ENCODE measurements at regions not wholly inside any gene's neighbourhood (a gene's known extent, or its start where the extent isn't known, plus 50 kb on each side); places are given as distances from the start of the nearest gene placed in this dataset.

DNA sequence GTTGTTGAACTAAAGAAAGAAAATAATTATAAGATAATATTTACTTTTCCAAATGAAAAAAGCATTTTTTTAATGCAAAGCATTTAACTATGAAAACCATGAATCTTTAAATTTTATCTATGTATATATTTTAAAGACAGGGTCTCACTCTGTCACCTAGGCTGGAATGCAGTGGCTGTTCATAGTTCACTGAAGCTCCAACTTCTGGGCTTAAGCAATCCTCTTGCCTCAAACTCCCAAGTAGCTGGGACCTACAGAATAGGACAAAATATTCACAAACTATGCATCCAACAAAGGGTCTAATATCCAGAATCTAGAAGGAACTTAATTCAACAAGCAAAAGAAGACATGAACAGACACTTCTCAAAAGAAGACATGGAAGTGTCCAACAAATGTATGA is 55.9 kb upstream of the ALB start:
- Histone ChIP-seq H3K27me3 (ENCODE audit: control insufficient read depth, insufficient read depth, low read length) (no peaks in the 10 kb centered on the region), H3K36me3 (ENCODE audit: control insufficient read depth, insufficient read depth, low read length) (no peaks in the 10 kb centered on the region), H3K4me3 (ENCODE audit: low read depth, low read length) (no peak overlapping the region)
- DNase-seq (ENCODE audit: low read depth) = no peak
- TF ChIP-seq, protein P1, sequence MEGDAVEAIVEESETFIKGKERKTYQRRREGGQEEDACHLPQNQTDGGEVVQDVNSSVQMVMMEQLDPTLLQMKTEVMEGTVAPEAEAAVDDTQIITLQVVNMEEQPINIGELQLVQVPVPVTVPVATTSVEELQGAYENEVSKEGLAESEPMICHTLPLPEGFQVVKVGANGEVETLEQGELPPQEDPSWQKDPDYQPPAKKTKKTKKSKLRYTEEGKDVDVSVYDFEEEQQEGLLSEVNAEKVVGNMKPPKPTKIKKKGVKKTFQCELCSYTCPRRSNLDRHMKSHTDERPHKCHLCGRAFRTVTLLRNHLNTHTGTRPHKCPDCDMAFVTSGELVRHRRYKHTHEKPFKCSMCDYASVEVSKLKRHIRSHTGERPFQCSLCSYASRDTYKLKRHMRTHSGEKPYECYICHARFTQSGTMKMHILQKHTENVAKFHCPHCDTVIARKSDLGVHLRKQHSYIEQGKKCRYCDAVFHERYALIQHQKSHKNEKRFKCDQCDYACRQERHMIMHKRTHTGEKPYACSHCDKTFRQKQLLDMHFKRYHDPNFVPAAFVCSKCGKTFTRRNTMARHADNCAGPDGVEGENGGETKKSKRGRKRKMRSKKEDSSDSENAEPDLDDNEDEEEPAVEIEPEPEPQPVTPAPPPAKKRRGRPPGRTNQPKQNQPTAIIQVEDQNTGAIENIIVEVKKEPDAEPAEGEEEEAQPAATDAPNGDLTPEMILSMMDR (IDR thresholded peaks at IDR 0.05; ENCODE audit: insufficient read depth, low read length, poor library complexity, severe bottlenecking) = no peak

DNA sequence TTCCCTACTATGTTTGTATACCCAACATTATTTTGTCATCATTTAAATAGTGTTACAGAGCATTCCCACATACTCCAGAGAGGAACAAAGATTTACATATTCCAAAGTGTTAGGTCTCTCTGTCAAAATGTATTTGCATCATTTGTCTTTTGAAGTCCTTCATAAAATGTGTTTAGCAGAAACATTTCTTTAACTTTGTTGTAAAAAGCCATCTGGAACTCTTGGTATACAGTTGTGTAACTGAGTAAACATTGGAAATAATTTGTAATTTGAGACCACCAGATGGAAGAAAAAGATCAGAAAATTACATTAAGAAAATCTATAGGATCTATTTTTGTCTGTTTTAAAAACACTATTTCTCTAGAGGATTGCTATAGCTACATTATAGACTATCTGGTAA is 56.6 kb upstream of the ALB start:
- Histone ChIP-seq H3K27me3 (ENCODE audit: control insufficient read depth, insufficient read depth, low read length) (no peaks in the 10 kb centered on the region), H3K36me3 (ENCODE audit: control insufficient read depth, insufficient read depth, low read length) (no peaks in the 10 kb centered on the region), H3K4me3 (ENCODE audit: low read depth, low read length) (no peak overlapping the region)
- DNase-seq (ENCODE audit: low read depth) = no peak
- TF ChIP-seq, protein P1 (IDR thresholded peaks at IDR 0.05; ENCODE audit: insufficient read depth, low read length, poor library complexity, severe bottlenecking) = no peak

DNA sequence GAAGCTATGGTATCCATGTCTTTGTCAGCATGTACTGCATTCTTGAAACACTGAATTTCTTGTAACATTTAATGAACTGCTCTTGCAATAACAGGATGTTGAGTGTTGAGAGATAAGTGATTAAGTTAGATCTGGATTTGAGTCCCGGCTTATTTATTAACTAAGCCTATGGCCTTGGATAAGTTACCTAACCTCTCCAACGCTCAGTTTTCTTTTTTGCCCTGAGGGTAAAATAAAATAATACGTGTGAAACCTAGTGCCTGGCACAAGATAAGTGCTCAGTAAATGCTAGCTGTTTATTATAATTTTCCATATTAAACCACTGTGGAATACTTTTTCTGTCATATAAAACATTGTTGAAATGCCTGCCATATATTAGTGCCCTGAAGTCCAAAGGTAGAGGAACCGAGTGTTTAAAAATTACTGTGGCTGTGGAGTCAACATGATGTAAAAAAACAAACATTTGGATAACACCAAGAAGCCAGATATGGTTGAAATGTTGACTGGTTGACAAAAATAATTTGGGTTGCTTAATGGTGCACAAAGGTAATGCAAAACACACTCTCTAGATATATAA is 58.6 kb upstream of the ALB start:
- TF ChIP-seq, protein P1 (IDR thresholded peaks at IDR 0.05; ENCODE audit: insufficient read depth, low read length, poor library complexity, severe bottlenecking) = no peak

DNA sequence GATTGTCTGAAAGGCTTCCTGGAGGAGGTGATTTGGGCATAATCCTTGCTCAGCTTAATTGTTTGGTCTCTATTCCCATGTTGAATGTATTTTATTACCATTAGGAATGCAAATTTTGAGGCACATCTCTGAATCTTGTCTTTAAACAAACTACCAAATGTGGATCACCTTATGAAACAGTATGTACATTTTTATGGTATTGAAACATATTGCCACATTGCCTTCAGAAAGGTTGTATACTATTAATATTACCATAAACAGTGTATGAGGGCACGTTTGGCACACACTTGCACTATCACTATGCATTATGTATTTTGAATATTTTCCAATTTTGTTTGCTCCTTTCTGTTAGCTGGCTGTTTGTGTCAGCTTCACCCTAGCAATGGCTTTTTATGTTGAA is 60.0 kb upstream of the ALB start:
- no peaks in the 10 kb centered on the region for H3K36me3 ChIP-seq (ENCODE audit: control insufficient read depth, insufficient read depth, low read length)
- no peak overlapping the region for H3K4me3 ChIP-seq (ENCODE audit: low read depth, low read length)
- no peaks in the 10 kb centered on the region for H3K27me3 ChIP-seq (ENCODE audit: control insufficient read depth, insufficient read depth, low read length)
- DNase-seq (ENCODE audit: low read depth) = no peak
- TF ChIP-seq, protein P1 (IDR thresholded peaks at IDR 0.05; ENCODE audit: insufficient read depth, low read length, poor library complexity, severe bottlenecking) = no peak

More for the DNA sequence above, 58.6 kb upstream of the ALB start:
- peak; percentile 50 for DNase-seq (ENCODE audit: low read depth)
- Histone ChIP-seq H3K27me3 (ENCODE audit: control insufficient read depth, insufficient read depth, low read length) (no peaks in the 10 kb centered on the region), H3K36me3 (ENCODE audit: control insufficient read depth, insufficient read depth, low read length) (no peaks in the 10 kb centered on the region), H3K4me3 (ENCODE audit: low read depth, low read length) (no peak overlapping the region)

DNA sequence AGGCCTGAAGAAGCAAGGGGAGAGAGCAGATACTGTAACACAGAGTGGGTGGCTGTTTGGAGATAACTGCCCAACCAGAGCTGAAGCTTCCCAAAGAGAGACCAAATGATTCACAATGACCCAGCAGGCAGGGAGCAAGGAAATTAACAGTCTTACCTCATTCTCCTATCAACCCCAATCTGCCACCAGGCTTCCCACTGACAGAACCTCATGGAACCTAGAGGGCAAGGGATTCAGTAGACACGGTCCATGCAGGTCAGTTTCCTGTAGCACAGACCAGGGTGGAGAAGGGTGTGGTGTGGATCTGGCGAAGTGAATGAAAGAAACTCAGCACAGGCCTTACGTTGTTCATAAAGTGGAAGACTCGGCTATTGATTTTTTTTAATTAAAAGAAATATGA is 60.7 kb upstream of the ALB start:
- DNase-seq (ENCODE audit: low read depth) = no peak
- no peaks in the 10 kb centered on the region for H3K36me3 ChIP-seq (ENCODE audit: control insufficient read depth, insufficient read depth, low read length)
- H3K27me3 ChIP-seq (ENCODE audit: control insufficient read depth, insufficient read depth, low read length) = no peaks in the 10 kb centered on the region
- TF ChIP-seq, protein P1 (IDR thresholded peaks at IDR 0.05; ENCODE audit: insufficient read depth, low read length, poor library complexity, severe bottlenecking) = no peak
- no peak overlapping the region for H3K4me3 ChIP-seq (ENCODE audit: low read depth, low read length)

DNA sequence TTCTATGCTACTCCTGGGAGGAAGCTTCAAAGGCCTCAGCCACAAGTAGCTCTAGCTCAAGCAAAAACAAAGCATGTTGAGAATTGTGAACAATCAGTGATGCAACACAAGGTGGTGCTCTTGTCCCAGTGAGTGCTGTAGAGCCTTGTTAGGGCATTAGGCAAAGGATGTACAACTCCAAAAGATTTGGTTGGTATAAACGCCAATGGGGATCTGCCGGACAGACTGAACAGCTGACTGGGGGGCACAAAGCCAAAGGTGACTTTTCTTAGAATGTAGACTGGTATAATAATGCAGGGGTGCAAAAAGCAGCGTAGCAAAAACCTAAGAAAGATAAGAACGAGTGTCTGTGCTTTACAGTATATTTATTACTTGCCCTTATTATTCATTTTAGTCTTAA is 62.6 kb upstream of the ALB start:
- peak; percentile 12 for DNase-seq (ENCODE audit: low read depth)
- TF ChIP-seq, protein P1 (IDR thresholded peaks at IDR 0.05; ENCODE audit: insufficient read depth, low read length, poor library complexity, severe bottlenecking) = peak; percentile 78
- H3K36me3 ChIP-seq (ENCODE audit: control insufficient read depth, insufficient read depth, low read length) = no peaks in the 10 kb centered on the region
- H3K4me3 ChIP-seq (ENCODE audit: low read depth, low read length) = no peak overlapping the region
- H3K27me3 ChIP-seq (ENCODE audit: control insufficient read depth, insufficient read depth, low read length) = no peaks in the 10 kb centered on the region

Data from kidney epithelial cell (primary cell).